ENCODE measurements at regions not wholly inside any gene's neighbourhood (a gene's known extent, or its start where the extent isn't known, plus 50 kb on each side); places are given as distances from the start of the nearest gene placed in this dataset.

- no peak for TF ChIP-seq EZH2phosphoT487 (IDR thresholded peaks at IDR 0.05; ENCODE audit: low read length)
- TF ChIP-seq CTCF (IDR thresholded peaks at IDR 0.05; ENCODE audit: low read length) = no peak
- TF ChIP-seq EZH2 (optimal IDR thresholded peaks at IDR 0.05; ENCODE audit: low read depth, low read length) = no peak
These were observed 204.9 kb upstream of the RASGRP1 start for GRCh38 chr15:38769492-38769891.

Data from MM.1S (cell line).